GM13977 (cell line): ENCODE measurements at regions not wholly inside any gene's neighbourhood (a gene's known extent, or its start where the extent isn't known, plus 50 kb on each side); places are given as distances from the start of the nearest gene placed in this dataset.

ENCODE experiments used
- DNase-seq: peaks from one replicate; pipeline ENCODE4 v3.0.0; 2012; ENCODE audit warnings: low spot score
- in situ Hi-C: fragments of 300-500 bp; cut with MboI; formaldehyde crosslinking; loops from one replicate; pipeline ENCODE4 v1.12.0; 2022; ENCODE audit warnings: low sequenced_read_pairs, low pct_unique_long_range_greater_than_20kb, mixed read lengths, inconsistent platforms; ENCODE audit not compliant: unreplicated experiment
- TF ChIP-seq, protein P1 (sequence below): IDR thresholded peaks from 2 replicates; pipeline ENCODE4 v1.5.1; 2012; ENCODE audit warnings: mild to moderate bottlenecking, control low read depth; ENCODE audit not compliant: insufficient read depth; ENCODE audit errors: extremely low read depth, missing control alignments

DNA sequence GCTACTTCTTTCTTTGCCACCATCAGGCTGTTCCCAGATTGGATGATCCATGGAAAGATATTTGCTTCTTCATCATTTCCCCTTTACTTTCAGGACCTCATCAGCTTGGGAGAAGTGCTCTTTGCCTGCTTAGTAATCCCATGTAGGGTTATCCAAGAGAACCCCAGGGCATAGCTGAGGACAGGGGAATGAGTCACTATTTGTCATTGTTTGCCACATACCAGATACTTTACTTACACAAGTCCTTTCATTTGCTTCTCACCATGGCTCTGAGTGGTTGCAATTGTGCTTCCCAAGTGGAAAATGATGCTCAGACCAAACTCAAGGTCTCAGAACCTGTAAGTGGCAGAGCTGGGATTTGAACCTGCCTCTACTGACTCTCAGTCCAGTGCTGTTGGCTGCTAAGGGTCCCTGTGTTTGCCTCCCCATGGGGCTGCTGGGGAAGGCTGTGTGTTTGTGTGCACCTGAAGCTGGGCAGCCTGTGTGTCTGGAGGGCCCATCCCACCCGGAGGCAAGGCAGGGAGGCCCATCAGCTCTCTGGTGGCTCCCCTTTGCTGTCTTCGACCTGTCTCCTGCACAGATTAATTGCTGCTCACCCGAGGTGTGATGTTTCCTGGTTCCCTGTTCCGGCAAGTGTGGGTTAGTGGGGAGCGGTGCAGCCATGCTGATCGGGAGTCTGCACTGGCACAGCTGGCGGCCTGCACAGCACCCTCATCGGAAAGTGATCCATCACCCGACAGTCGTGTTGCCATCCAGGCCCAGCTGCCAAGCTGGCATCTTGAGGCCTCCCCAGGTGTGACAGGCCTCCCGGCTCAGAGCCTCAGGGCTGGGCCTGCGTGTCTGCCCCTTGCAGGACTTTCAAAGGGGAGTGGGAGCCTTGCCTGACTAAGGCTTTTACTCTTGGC is 228.8 kb downstream of the DHX35 start:
- in situ Hi-C loops: no loop called here
- no peak for DNase-seq
- TF ChIP-seq, protein P1, sequence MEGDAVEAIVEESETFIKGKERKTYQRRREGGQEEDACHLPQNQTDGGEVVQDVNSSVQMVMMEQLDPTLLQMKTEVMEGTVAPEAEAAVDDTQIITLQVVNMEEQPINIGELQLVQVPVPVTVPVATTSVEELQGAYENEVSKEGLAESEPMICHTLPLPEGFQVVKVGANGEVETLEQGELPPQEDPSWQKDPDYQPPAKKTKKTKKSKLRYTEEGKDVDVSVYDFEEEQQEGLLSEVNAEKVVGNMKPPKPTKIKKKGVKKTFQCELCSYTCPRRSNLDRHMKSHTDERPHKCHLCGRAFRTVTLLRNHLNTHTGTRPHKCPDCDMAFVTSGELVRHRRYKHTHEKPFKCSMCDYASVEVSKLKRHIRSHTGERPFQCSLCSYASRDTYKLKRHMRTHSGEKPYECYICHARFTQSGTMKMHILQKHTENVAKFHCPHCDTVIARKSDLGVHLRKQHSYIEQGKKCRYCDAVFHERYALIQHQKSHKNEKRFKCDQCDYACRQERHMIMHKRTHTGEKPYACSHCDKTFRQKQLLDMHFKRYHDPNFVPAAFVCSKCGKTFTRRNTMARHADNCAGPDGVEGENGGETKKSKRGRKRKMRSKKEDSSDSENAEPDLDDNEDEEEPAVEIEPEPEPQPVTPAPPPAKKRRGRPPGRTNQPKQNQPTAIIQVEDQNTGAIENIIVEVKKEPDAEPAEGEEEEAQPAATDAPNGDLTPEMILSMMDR: no peak

DNA sequence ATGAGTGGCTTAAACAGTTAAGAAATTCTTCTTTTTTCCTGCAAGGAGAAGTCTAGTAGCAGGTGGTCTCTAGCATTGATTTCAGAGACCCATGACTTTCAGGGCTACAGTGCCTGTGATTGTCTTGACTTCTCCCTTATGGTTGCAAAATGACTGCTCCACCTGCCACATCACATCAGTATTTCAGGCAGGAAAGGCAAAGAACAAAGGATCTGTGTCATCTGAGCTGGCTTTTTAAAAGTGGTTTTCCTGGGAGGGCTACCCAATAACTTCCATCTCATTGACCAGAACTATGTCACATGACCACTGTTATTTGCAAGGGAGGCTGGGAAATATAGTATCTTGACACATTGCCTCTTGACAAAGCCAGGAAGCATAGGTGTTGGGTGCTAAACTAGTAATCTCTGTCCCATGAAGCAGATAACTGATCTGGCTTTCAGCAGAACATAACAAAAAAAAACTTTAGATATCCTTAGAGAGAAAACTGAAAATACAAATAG is 226.2 kb downstream of the DHX35 start:
- no peak for DNase-seq
- TF ChIP-seq, protein P1: no peak
- in situ Hi-C loops: no loop called here

DNA sequence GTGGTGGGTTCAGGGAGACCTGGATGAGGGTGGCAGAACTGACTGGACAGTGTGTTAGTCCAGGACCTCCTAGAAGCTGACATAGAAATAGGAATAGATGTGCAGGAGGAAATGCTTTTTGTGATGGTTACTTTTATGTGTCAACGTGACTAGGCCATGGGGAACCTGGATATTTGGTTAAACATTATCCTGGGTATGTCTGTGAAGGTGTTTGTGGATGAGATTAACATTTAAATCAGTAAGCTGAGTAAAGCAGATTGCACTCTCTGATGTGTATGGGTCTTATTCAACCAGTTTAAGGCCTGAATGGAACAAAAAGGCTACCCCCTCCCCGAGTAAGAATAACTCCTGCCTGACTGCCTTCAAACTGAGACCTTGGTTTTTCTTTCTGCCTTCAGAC is 219.3 kb downstream of the DHX35 start:
- DNase-seq: no peak
- in situ Hi-C loops: no loop called here
- TF ChIP-seq, protein P1: no peak

DNA sequence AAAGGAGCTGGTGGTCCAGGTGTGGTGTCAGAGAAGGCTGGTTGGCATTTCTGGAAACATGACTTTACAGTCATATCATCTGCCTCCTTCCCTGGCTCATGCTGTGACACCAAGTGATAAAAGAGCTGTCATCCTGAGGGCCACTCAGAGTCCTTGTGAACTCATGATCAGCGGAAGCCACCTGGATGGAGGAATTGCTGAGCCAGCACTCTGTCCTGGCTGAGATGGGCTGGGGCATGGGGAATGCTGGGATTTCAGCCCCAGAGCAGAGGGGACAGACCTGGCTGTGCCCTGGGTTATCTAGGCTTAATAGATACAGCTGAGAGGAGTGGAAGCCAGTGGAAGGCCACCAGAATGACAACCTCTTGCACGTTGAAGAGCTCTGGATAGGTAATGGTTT is 214.3 kb downstream of the DHX35 start:
- no peak for DNase-seq
- in situ Hi-C loops: no loop called here
- TF ChIP-seq, protein P1: no peak

DNA sequence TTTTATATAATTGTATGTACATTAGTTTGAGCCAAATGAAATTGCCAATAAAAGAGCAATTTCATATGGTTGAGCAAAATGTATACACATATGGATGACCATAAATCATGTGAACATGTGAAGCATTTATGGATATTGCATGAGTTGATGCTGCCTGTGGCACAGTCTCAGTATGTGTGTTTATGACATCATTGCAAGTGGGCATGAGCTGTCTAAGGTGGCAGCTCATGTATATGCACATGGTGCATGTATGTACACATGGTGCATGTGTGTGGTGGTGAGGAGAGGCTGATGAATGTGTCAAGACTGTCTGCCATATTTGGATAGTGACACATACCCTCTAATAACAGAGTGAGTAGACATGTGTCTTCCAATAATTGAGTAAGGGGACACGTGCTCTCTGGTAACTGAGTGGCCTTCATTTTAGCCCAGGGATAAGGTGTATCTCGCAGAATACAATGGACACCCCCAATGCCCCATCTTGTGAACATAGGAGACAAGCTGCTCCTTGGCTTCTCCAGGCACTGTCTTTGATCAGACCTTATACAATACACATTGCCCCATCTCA is 208.8 kb downstream of the DHX35 start:
- in situ Hi-C loops: no loop called here
- TF ChIP-seq, protein P1: no peak
- no peak for DNase-seq

DNA sequence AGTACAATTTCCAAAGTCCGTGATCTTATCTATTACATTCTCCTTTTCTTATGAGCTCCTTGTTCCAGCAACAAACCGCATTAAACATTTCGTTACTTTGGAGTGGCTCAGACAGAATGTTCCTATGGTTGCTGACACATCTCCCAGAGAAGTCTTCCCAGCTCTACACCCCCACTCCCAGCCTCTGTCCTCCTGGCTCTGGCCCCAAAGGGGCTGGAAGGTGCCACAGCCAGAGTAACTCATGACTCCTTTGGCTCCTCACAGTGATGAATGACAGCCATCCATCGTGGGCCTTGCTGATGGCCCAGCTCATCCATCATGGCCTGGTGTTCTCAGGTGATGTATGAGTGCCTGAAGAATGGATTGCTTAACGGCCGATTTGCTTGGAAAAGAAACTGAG is 203.0 kb downstream of the DHX35 start:
- TF ChIP-seq, protein P1: no peak
- no peak for DNase-seq
- in situ Hi-C loops: no loop called here
